Suppressor macrophage (primary cell): ENCODE measurements at regions not wholly inside any gene's neighbourhood (a gene's known extent, or its start where the extent isn't known, plus 50 kb on each side); places are given as distances from the start of the nearest gene placed in this dataset.

Experiments
- DNase-seq, 4 experiments: peaks; one replicate each; pipeline ENCODE4 v3.0.0-alpha.2; 2020 to 2022

DNA sequence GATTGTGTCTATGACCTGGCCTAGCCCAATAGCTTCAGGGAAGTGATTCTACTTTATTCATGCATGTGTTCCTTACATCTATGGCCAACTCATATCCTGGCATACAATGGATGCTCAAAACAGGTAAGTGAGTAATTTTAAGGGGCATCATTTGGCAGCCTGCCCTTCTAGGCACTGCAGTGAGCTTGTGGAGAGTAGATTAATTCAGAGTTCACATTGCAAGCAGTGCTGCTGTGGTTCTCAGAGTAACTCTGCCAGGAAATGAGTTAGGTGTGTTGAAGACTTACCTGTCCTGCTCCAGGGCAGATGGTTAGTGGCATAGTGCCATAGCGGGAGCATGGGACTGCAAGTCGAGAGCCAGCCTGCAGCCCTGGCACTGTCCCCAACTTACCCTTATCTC lies 158.0 kb downstream of the SCP2D1 start:
- DNase-seq, result no peak

DNA sequence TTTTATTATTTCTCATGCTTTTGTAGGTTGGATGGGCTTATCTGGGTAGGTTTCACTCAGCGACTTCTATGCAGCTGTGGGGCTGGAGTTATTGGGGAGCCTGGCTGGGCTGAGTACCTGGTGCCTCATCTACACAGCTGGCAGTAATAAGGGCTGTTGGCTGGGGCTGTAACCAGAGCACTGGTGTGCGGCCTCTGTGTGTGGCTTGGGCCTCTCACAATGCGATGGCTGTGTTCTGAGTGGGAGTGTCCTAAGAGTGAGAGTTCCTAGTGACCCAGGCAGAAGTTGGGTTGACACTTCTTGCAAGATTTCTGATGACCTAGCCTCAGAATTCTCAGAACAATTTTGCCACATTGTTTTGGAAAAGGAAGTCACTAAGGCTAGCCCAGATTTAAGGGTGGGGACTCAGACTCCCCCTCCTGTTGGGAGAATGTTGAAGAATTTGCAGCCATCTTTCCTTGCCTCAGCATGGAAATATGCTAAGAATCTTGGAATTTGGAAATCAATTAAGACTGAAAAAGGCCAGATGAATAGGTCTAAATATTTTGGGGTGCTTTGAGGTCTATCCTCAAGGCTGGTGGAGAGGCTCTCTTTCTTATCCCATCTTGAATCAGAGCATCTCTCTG lies 158.8 kb downstream of the SCP2D1 start:
- no peak for DNase-seq

DNA sequence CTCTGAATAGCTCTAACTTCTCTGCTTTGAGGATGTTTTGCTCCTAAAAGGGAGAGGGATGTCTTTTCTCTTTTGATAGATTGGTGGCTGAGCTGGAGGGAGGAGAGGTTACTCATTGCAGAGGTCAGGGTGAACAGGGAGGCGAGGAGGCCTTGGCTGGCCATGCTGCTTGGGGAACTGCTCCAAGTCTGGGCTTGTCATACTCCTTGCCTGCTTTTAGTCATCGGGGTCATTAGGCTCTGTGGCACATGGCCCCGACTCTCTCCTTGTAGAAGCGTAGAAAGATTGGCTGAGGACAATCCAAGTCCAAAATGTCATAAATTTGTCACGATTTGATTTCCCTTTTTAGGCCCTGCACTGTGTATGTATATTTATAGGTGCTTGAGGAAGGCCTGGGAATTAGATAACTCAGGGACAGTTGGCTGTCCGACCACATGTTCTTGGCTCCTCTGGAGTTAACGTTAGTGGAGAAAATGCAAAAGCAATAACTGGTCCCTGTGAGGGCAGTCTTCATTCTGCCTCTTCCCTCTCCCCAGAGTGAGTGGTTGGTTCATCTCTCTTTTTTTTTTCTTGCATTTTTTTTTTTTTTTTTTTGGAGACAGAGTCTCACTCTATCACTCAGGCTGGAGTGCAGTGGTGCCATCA lies 160.1 kb downstream of the SCP2D1 start:
- peak in 1 of 4 experiments; percentile 25 for DNase-seq

DNA sequence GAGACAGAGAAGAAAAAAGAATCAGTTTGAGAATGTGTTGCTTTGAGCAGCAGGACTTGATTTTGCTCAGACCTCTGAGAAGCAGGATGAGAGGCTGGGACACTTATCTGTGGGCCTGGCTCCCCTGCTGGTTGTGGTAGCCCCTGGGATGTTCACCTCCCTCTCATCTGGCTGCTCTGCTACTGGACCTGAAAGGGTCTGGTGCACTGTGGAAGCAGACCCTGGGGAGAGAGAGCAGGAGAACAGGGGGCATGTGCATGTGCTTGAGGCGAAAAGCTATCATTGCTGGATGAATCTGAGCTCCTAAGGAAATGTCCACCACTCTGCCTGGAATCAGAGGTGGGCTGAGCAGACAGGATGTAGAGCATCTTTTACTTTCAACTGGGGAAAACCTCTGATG lies 161.1 kb downstream of the SCP2D1 start:
- no peak for DNase-seq

DNA sequence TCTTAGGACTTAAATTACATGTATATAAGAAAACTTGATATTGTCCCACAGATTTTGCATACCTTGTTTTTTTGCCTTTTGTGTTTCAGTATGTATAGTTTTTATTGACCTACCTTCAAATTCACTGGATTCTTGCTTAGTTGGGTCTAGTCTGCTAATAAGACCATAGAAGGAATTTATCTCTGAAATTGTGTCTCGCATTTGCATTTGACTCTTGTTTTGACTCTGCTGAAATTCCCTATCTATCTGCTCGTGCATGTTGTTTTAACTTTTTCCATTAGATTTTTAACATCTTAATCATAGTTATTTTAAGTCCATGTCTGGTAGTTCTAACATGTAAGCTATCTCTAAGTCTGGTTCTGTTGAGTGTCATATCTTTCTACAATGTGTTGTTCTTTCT lies 163.9 kb downstream of the SCP2D1 start:
- DNase-seq, result no peak

DNA sequence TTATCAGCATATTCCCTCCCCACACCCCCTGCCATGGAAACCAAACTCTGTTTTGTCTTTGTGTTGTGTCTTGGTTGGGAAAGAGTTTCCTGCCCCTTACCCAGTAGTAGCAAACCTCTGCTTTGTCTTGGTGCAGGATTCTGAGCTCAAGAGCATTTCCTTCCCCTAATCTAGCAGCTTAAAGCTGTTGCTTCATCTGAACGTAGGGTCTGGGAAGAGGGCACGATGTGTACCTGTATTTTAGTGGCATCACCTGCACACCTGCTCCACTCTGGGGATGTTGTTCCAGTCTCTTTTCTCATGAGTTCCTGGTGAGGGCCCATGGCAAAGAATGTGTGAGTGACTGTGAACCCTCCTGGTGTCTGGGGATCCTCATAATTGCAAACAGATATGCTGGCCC lies 164.7 kb downstream of the SCP2D1 start:
- no peak for DNase-seq

DNA sequence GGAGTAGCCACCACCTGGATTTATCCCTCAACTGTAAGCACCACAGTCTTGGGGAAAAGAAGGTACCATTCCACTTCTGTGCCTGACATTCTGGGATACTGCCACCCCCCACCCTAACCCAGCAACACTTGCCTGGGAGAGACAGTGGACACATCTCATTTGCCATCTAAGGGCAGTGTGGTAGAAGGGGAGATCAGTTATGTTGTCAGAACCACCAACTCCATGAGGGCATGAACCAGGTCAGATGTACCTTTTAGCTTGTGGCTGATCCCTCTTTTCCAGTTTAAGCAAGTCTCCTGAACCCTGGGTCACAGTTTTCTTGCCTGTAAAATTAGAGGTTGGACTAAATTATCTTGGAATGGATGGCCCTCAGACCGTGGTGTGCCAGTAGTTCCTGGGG lies 165.5 kb downstream of the SCP2D1 start:
- no peak for DNase-seq

DNA sequence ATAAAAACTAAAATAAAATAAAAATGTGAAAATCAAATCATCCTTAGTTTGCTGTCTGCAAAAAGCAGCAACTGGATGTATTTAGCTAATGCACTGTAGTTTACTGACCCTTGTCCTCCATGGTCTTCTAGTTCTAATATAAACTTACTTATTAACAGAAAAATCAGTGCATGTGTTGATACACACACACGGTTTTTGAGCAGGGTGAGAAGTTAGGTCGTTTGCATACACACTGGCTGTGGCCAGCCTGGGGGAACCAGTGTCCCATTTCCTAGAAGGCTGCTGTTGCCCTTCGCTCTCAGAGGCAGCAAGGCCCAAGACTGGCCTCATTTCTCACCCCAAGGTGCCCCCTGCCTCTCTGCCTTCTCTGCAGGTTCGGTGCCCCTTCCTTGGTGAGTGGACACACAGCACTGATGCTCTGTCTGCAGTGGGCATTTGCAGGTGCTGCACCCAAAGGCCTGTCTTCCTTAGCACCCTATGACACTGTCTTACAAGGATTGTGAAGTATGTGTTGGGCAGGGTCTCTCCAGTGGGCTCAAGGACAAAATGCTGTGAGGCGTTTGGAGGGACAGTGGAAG lies 168.5 kb downstream of the SCP2D1 start:
- DNase-seq, result no peak

DNA sequence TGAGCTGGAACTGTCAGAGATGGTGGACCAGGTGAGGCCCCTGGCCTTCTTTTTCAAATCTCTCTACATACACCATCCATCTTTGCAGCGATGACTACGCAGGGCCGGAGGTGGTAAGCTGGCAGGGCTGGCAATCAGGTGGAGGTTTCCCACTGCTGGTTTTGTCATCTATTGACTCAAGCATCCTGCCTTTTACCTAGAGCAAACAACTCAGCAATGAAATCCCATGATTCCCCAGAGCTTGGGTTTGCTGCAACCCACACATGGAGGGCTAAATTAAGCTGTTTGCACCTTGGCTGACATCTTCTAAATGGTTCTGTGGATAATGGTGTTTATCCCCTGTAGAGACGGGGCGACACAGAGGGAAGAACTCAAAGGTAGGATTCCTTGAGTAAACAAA lies 170.2 kb downstream of the SCP2D1 start:
- DNase-seq, result peak in 1 of 4 experiments; percentile 3

DNA sequence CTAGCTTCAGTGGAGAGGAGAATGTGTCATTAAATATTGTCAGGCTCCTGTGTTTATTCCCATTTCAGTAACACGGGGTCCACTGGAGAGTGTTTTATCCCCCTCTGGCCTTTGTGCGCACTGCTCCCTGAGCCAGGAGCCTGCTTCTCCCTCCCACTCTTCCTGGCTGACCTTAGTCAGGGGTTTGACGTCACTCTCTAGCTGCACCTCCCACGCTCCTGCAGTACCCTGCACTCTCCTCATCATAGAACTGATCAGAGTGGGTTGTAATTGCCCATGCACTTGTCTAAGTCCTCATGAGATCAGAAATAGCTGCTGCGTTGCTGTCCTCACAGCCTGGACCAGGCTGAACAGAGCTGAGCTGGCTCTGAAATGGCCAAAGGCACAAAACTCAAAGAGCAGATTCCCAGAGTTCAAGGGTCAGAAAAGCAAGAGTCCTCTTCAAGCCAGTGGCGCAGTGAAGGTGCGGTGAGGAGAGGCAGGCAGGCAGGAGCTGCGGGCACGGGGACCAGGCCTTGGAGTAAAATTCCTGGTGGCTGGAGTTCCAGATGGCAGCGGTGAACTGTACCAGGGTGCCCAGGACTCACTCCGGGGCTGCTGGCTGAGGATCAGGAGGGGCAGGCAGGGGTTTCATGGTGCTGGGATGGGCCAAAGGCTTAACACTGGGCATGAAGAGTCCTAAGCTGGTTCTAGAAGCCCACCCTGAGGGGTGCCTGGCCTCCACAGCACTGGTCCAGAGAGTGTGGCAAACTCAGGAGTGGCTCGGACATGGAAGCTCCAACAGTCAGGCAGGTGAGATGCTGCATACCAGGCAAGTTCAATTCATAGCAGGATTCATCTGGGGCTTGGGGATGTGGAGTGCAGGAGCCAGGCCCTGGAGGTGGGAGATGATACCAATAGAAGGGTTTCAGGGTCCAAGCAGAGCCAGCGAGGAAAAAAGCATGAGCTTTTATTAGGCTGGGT lies 170.9 kb downstream of the SCP2D1 start:
- DNase-seq, result peak; percentile 18 to 48 (median 24)

DNA sequence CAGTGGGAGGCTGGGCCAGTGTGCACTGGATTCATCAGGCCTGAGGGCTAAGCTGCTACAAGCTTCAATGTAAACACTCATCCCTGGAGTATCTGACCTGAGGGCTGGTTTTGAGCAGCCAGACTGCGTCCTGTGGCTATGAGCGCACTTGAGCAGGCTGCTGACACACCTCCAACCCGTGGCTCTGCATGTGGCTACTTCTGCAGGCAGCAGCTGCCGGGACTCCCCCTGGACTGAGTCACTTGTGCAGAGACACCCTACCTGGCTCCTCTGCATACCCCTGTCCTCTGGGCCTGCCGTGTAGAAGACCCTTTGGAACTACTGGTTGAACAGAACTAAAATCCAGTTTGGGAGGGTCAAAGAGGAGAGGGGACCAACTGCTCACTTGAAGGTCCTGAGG lies 172.0 kb downstream of the SCP2D1 start:
- no peak for DNase-seq

DNA sequence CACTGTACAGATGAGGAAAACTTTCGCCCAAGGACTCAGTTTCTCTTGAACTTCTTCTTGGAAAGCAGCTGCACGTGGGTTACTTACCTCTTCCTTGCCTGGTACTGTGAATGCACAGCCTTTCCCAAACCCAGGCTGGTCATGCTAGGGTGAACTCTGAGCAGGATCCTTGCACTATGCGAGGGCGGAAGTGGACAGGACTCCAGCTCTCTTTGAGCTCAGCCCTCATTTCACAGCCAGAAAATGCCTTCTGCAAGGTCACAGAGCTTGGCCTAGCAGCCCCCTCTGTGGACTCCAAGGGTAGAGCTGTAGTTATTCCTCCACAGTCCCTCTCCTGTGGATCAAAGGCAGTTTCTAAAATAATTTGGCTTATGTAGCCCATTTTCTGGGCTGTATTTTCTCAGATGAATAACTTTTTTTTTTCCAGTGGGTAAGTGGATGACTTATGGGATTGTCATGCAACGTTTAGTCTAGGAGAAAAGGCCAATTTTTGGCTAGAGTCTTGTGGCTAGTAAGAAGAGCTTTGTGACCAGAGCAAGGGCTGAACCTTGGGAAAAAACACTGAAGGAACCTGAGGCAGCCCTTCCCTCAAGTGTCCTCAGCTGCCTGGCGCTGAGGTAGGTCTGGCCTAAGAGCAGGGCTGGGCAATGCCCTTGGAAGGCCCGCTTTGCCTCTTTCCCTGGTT lies 172.7 kb downstream of the SCP2D1 start:
- DNase-seq, result no peak

DNA sequence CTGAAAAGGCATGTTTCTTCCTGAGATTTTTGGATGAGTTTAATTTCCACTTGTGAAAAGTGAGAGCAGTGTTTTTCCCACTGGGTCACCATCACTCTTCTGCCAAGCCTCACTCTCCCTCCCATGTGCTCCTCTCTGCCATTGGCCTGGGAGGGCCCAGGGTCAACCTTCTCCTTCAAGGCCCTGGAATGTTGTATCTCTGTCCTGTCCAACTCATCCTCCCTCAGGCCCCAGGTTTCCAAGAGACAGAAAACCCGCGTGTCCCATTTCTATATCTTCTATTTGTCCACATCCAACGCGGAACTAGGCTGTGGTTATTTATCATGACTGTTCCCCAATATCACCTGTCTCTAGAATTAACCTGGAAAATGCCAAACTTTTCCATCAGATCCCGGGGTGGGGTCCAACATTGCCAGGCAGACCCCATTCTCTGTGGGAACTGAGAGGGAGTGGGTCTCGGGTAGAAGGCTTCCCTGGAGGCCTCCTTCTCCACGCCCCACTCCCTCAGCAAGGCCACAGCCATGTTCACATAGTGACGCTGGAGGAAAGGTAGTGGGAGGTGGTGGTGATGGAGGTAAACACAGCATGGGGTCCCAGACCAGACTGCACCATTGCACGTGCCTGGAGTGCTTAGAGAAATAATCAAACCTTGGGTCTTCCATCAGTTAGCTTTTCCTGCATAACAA lies 173.5 kb downstream of the SCP2D1 start:
- no peak for DNase-seq

DNA sequence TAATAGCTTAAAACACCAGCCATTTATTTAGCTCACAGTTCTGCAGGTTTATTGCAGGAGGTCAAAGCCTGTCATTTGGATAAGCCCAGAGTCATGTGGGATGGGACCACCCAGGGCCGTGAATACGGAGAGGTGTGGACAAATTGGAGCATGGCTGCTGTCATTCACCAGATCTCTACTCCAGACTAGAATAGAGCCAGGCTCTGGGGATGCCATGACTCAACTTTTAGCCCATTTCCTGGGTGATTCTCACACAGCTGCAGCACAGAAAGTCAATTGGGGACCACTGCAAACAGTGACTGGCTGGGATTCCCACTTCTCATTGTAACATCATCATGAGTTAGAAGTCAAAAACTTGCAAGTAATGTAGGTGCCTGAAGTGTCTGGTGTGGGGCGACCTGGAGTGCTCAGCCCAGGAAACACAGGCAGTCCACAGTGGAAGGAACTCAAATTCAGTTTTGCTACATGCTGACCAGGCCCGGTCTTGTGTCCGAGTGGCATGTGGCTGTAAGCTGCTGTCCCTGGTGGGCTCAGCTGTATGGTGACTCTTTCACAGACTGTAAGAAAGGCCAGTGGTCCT lies 174.3 kb downstream of the SCP2D1 start:
- no peak for DNase-seq

DNA sequence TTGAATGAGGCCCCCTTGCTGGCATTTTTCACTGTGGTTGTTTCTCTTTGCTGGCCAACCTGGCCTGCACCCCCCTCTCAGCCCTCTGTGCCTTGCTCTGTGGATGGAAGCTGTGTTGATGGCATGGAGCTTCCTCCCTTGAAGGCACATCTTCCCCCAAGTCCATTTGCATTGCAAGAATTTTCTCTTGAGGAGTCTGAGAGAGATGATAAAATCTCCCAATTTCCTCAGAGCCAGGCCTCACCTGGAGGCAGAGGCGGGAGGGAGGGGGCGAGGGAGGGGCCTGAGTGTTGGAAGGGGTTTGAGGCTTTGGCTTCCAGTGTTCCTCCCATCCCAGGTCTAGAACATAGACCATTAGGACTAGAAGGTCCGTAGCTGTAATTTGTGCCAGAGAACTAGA lies 175.1 kb downstream of the SCP2D1 start:
- DNase-seq, result no peak

DNA sequence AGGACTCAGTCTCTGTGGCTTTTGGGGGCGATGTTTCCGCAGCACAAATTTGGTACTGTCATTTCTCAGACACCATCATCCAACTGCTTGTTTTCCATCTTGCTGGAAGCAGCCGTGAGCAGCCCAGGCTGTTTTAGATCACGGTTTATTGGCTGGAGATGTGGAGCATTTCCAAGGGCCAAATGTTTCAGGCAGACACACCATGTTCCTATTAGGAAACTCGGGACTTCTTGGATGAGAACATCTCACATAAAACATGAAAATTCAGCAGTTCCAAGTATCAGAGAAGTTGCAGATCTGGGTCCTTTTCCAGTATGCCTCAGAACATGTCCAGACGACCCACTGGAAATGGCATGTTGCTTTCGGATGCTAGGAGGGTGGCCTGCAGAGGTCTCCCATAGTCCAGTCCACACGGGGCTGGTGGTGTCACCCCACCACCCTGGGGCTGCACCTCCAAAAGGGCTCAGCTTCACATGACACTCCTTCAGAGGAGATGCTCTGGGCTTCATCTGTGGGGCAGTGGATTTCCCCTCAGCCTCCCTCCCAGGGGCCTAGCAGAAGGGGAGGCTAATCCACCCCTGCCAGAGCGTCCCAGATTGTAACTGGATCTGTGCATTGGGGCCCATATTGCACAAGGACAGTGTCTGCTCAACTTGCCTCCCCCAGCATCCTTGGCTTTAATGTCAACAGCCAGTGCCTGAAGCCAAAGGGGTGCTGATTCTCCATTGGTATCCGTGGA lies 176.3 kb downstream of the SCP2D1 start:
- DNase-seq, result no peak

DNA sequence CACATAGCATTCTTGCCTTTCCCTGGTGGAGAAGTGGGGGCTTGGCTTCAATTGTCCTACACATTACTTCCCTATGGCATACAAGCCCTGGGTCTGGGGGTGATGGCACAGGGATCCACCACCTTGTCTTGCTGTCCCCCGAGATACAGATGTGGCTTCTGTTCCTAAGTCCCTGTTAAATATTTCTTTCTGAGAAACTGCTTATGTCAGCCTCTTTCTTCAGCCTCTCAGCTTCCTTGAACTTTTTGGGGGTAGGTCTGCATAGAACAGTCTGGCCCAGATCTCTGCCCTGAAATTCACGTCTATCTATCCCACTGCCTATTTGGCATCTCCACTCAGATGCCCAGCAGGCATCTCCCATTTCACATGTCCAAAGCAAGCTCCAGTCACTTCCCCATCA lies 177.4 kb downstream of the SCP2D1 start:
- DNase-seq, result no peak

DNA sequence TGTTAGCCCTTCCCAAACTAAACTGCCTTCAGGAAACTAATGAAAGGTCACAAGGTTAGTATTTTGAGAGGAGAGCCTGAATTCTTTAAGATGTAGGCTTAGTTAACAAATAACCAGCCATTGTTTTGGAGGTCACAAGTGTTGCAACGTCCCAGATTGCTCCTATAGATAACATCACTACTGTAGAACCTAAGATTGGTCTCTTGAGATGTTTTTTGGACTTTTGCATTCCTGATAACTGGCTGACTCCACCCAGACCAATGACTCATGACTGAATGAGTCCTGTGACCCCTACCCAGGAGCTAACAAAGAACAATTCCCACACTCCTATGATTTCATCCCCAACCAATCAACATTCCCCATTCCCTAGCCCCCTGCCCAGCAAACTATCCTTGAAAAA lies 178.8 kb downstream of the SCP2D1 start:
- DNase-seq, result no peak

DNA sequence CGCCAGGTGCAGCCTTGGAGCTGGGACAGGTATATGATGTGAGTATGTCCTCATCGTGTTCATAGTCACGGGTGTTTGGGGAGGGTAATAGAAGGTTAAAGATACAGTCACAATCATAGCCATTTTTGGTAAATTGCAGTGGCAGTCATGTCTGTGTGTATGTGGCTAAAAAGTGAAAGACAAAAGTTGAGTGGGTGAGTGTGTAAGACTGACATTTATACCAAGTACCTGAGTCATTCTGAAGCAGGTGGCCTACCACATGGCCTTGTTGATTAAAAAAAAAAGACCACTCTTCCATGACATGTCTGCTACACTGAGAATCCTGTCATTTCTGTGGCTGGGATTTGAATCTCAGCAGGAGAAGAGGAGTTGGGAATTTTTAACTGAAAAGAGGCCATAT lies 181.9 kb downstream of the SCP2D1 start:
- DNase-seq, result no peak

DNA sequence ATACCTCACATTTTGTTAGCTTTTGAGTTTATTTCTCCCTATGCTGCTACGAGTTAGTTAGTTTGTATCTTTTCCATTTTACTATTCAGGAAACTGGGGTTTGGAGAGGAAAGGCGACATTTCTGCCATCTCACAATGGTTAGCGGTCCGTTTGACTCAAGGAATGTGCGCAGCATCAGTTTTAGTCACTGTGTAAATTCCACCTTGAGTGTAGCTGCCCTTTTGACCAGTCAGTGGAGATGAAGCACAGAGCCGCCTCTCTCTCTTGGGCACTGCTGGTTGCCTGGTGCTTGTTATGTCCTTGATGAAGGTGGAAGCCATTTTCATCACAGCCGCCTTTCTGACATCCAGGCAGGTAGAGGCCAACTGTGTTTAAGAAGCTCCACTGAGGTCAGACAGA lies 185.5 kb downstream of the SCP2D1 start:
- no peak for DNase-seq

DNA sequence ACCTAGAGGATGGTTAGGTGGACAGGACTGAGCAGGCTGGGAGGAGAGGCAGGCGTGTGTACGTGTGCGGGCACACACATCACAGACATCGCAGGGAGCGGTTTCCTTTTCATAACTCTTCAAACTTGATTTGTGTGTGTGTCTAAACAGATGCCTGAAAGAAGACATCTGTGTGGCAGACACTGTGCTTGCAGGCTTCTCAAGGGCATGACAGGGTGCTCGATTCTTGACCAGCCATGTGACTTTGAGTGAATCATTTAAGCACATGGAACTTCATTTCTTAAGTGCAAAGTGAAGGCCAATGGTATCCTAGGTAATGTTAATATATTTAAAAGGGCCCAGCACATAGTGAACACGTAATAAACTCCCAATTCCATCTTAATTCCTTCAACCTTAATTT lies 186.5 kb downstream of the SCP2D1 start:
- DNase-seq, result no peak
